PC-3 (cell line): ENCODE measurements at regions not wholly inside any gene's neighbourhood (a gene's known extent, or its start where the extent isn't known, plus 50 kb on each side); places are given as distances from the start of the nearest gene placed in this dataset.

Source experiments
- EZH2 ChIP-seq: fragments of 300-600 bp; sonication (generic); IDR thresholded peaks from one replicate; pipeline ENCODE4 v1.6.1; 2017; ENCODE audit warnings: antibody characterized with exemption, mild to moderate bottlenecking, low read length; ENCODE audit not compliant: unreplicated experiment
- EZH2phosphoT487 ChIP-seq: fragments of 300-600 bp; sonication (generic); IDR thresholded peaks from 2 replicates; pipeline ENCODE4 v1.6.1; 2018; ENCODE audit warnings: mild to moderate bottlenecking, antibody characterized with exemption, low read length, borderline replicate concordance
- TF ChIP-seq, protein P1 (sequence below): fragments of 300-600 bp; sonication (generic); conservative IDR thresholded peaks from 2 replicates; pipeline ENCODE4 v1.5.1; 2017; ENCODE audit warnings: antibody characterized with exemption, low read depth, mild to moderate bottlenecking, low read length

- TF ChIP-seq, protein P1, sequence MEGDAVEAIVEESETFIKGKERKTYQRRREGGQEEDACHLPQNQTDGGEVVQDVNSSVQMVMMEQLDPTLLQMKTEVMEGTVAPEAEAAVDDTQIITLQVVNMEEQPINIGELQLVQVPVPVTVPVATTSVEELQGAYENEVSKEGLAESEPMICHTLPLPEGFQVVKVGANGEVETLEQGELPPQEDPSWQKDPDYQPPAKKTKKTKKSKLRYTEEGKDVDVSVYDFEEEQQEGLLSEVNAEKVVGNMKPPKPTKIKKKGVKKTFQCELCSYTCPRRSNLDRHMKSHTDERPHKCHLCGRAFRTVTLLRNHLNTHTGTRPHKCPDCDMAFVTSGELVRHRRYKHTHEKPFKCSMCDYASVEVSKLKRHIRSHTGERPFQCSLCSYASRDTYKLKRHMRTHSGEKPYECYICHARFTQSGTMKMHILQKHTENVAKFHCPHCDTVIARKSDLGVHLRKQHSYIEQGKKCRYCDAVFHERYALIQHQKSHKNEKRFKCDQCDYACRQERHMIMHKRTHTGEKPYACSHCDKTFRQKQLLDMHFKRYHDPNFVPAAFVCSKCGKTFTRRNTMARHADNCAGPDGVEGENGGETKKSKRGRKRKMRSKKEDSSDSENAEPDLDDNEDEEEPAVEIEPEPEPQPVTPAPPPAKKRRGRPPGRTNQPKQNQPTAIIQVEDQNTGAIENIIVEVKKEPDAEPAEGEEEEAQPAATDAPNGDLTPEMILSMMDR = no peak
- TF ChIP-seq EZH2 = no peak
- no peak for TF ChIP-seq EZH2phosphoT487
Measured at GRCh38 chr16:54397838-54398237, 111.3 kb upstream of the IRX3 start.
